ENCODE measurements at regions not wholly inside any gene's neighbourhood (a gene's known extent, or its start where the extent isn't known, plus 50 kb on each side); places are given as distances from the start of the nearest gene placed in this dataset.

GRCh38 chr2:19554520-19554919, 196.1 kb upstream of the OSR1 start:
- TF ChIP-seq, protein P1, sequence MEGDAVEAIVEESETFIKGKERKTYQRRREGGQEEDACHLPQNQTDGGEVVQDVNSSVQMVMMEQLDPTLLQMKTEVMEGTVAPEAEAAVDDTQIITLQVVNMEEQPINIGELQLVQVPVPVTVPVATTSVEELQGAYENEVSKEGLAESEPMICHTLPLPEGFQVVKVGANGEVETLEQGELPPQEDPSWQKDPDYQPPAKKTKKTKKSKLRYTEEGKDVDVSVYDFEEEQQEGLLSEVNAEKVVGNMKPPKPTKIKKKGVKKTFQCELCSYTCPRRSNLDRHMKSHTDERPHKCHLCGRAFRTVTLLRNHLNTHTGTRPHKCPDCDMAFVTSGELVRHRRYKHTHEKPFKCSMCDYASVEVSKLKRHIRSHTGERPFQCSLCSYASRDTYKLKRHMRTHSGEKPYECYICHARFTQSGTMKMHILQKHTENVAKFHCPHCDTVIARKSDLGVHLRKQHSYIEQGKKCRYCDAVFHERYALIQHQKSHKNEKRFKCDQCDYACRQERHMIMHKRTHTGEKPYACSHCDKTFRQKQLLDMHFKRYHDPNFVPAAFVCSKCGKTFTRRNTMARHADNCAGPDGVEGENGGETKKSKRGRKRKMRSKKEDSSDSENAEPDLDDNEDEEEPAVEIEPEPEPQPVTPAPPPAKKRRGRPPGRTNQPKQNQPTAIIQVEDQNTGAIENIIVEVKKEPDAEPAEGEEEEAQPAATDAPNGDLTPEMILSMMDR (IDR thresholded peaks at IDR 0.05): no peak
- TF ChIP-seq POLR2A (IDR thresholded peaks at IDR 0.05): no peak
